ENCODE measurements at regions not wholly inside any gene's neighbourhood (a gene's known extent, or its start where the extent isn't known, plus 50 kb on each side); places are given as distances from the start of the nearest gene placed in this dataset.

DNA sequence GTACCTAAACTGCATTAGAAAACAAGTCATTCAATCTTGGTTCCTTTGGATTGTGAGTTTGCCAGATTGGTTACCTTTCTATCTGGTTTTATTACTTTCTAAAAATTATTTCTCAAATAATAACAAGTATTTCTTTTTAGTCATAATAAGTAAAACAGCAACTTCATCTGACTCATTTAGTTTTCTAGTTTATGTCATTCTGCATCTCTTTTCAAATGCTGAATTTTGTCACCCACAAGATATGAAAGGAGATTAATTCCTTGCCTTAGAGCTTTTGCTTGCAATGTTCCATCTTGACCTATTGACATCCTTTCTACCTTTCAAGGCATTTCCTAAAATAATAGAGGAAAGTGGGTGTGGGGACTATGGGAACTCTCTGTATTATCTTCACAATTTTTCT lies 253.6 kb upstream of the PEX5L start:
- H2AFZ ChIP-seq (ENCODE audit: low read length): no peak overlapping the region
- ChIA-PET CTCF (ENCODE audit: low intra/inter-chr PET ratio, low total read pairs) (no interaction called here), POLR2A (no interaction called here)
- FAIRE-seq (no peak), ATAC-seq (no peak), DNase-seq (ENCODE audit: low spot score) (no peak)
- H3K27ac ChIP-seq (ENCODE audit: extremely low read length, insufficient read depth, low read length): no peak overlapping the region
- H3K27me3 ChIP-seq (ENCODE audit: control insufficient read depth in 1 of 2, insufficient read depth in 2 of 2, low read length in 2 of 2): no peaks in the 10 kb centered on the region
- in situ Hi-C loops (cut with HindIII; ENCODE audit: extremely low pct_ligation_motif_present, low pct_unique_long_range_greater_than_20kb) (no loop called here), intact Hi-C loops (cut with micrococcal nuclease; ENCODE audit: unreplicated experiment) (no loop called here)
- H3K9me3 ChIP-seq (ENCODE audit: low read length): no peaks in the 10 kb centered on the region
- BruUV-seq (replicated peaks): no TSS peak
- no peaks in the 10 kb centered on the region for H3K36me3 ChIP-seq (replicated peaks in 1 of 2; ENCODE audit: control insufficient read depth in 1 of 2, insufficient read depth in 2 of 2, low read length in 2 of 2)
- H4K20me1 ChIP-seq (ENCODE audit: insufficient read depth, low read length): no peaks in the 10 kb centered on the region
- no peak overlapping the region for H3K9ac ChIP-seq (ENCODE audit: insufficient read depth, low read depth, low read length)
- H3K4me1 ChIP-seq (ENCODE audit: insufficient read depth, low read length): no peaks in the 10 kb centered on the region
- H3K4me3 ChIP-seq (replicated peaks in 1 of 3; ENCODE audit: insufficient read depth in 1 of 3, low read depth in 2 of 3, low read length in 3 of 3): no peak overlapping the region
- no peaks in the 10 kb centered on the region for H3K79me2 ChIP-seq (ENCODE audit: insufficient read depth, low read length)
- no peak overlapping the region for H3K4me2 ChIP-seq (ENCODE audit: low read depth, low read length)
- no peak for TF ChIP-seq SIN3B (IDR thresholded peaks at IDR 0.05; ENCODE audit: low read length)
- TF ChIP-seq BRF2 (CRISPR knock-in tag; IDR thresholded peaks at IDR 0.05): no peak
- TF ChIP-seq ZNF816 (CRISPR knock-in tag; IDR thresholded peaks at IDR 0.05; ENCODE audit: borderline replicate concordance): no peak
- TF ChIP-seq, protein P1, sequence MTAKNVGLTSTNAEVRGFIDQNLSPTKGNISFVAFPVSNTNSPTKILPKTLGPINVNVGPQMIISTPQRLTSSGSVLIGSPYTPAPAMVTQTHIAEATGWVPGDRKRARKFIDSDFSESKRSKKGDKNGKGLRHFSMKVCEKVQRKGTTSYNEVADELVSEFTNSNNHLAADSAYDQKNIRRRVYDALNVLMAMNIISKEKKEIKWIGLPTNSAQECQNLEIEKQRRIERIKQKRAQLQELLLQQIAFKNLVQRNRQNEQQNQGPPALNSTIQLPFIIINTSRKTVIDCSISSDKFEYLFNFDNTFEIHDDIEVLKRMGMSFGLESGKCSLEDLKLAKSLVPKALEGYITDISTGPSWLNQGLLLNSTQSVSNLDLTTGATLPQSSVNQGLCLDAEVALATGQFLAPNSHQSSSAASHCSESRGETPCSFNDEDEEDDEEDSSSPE (CRISPR knock-in tag; IDR thresholded peaks at IDR 0.05): no peak
- no peak for TF ChIP-seq FOXP1 (IDR thresholded peaks at IDR 0.05)
- TF ChIP-seq FOXP1 (CRISPR knock-in tag; IDR thresholded peaks at IDR 0.05): no peak
- TF ChIP-seq RBM39 (IDR thresholded peaks at IDR 0.05; ENCODE audit: low read depth, low read length, poor library complexity, severe bottlenecking): no peak
- TF ChIP-seq ZIK1 (CRISPR knock-in tag; IDR thresholded peaks at IDR 0.05; ENCODE audit: borderline replicate concordance, low read depth): no peak
- TF ChIP-seq DPF2 (CRISPR knock-in tag; IDR thresholded peaks at IDR 0.05; ENCODE audit: borderline replicate concordance, low read depth): no peak
- TF ChIP-seq, protein P2, sequence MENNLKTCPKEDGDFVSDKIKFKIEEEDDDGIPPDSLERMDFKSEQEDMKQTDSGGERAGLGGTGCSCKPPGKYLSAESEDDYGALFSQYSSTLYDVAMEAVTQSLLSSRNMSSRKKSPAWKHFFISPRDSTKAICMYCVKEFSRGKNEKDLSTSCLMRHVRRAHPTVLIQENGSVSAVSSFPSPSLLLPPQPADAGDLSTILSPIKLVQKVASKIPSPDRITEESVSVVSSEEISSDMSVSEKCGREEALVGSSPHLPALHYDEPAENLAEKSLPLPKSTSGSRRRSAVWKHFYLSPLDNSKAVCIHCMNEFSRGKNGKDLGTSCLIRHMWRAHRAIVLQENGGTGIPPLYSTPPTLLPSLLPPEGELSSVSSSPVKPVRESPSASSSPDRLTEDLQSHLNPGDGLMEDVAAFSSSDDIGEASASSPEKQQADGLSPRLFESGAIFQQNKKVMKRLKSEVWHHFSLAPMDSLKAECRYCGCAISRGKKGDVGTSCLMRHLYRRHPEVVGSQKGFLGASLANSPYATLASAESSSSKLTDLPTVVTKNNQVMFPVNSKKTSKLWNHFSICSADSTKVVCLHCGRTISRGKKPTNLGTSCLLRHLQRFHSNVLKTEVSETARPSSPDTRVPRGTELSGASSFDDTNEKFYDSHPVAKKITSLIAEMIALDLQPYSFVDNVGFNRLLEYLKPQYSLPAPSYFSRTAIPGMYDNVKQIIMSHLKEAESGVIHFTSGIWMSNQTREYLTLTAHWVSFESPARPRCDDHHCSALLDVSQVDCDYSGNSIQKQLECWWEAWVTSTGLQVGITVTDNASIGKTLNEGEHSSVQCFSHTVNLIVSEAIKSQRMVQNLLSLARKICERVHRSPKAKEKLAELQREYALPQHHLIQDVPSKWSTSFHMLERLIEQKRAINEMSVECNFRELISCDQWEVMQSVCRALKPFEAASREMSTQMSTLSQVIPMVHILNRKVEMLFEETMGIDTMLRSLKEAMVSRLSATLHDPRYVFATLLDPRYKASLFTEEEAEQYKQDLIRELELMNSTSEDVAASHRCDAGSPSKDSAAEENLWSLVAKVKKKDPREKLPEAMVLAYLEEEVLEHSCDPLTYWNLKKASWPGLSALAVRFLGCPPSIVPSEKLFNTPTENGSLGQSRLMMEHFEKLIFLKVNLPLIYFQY (CRISPR knock-in tag; IDR thresholded peaks at IDR 0.05; ENCODE audit: borderline replicate concordance): no peak
- TF ChIP-seq ZNF24 (IDR thresholded peaks at IDR 0.05): no peak
- no peak for TF ChIP-seq ZKSCAN5 (CRISPR knock-in tag; IDR thresholded peaks at IDR 0.05)
- TF ChIP-seq NFKBIZ (CRISPR knock-in tag; IDR thresholded peaks at IDR 0.05): no peak
- TF ChIP-seq HDAC1 (CRISPR knock-in tag; IDR thresholded peaks at IDR 0.05): no peak
- no peak for TF ChIP-seq KAT7 (CRISPR knock-in tag; IDR thresholded peaks at IDR 0.05; ENCODE audit: borderline replicate concordance)
- no peak for TF ChIP-seq GFI1 (CRISPR knock-in tag; IDR thresholded peaks at IDR 0.05; ENCODE audit: borderline replicate concordance)
- no peak for TF ChIP-seq ZNF713 (CRISPR knock-in tag; IDR thresholded peaks at IDR 0.05)
- no peak for TF ChIP-seq TFE3 (CRISPR knock-in tag; IDR thresholded peaks at IDR 0.05)
- no peak for TF ChIP-seq AGO1 (IDR thresholded peaks at IDR 0.05; ENCODE audit: low read depth, low read length, poor library complexity, severe bottlenecking)
